DOHH2 (cell line): ENCODE measurements at regions not wholly inside any gene's neighbourhood (a gene's known extent, or its start where the extent isn't known, plus 50 kb on each side); places are given as distances from the start of the nearest gene placed in this dataset.

Source experiments
- H3F3A ChIP-seq: fragments of 200-600 bp; sonication (generic), shearing (Covaris generic); 2 replicates; pipeline ENCODE4 v1.6.0; 2016; ENCODE audit warnings: antibody characterized with exemption, mild to moderate bottlenecking; ENCODE audit not compliant: control insufficient read depth, insufficient read depth
- H3K27ac ChIP-seq: fragments of 200-600 bp; sonication (generic); 2 replicates; pipeline ENCODE4 v1.5.1; 2014; ENCODE audit warnings: low read depth, mild to moderate bottlenecking, low read length, moderate library complexity
- H3K27me3 ChIP-seq: fragments of 200-600 bp; sonication (generic); 2 replicates; pipeline ENCODE4 v1.6.1; 2014; ENCODE audit warnings: mild to moderate bottlenecking, low read length, mixed read lengths; ENCODE audit not compliant: control insufficient read depth
- H3K36me3 ChIP-seq: fragments of 200-600 bp; sonication (generic); 2 replicates; pipeline ENCODE4 v1.6.1; 2014; ENCODE audit warnings: mild to moderate bottlenecking, low read length, moderate library complexity, mixed read lengths; ENCODE audit not compliant: control insufficient read depth
- H3K4me1 ChIP-seq: fragments of 200-600 bp; sonication (generic); 2 replicates; pipeline ENCODE4 v1.6.1; 2014; ENCODE audit warnings: mild to moderate bottlenecking, low read length, mixed read lengths; ENCODE audit not compliant: control insufficient read depth
- H3K4me2 ChIP-seq: fragments of 200-600 bp; sonication (generic); 2 replicates; pipeline ENCODE4 v1.6.0; 2014; ENCODE audit warnings: mild to moderate bottlenecking, low read length, moderate library complexity
- H3K4me3 ChIP-seq: fragments of 200-600 bp; sonication (generic); 2 replicates; pipeline ENCODE4 v1.5.1; 2014; ENCODE audit warnings: mild to moderate bottlenecking, low read length, mixed read lengths
- H3K79me2 ChIP-seq: fragments of 200-600 bp; sonication (generic); 2 replicates; pipeline ENCODE4 v1.6.1; 2014; ENCODE audit warnings: mild to moderate bottlenecking, low read length, mixed read lengths; ENCODE audit not compliant: control insufficient read depth
- H3K9me2 ChIP-seq: fragments of 200-600 bp; sonication (generic); replicated peaks from 2 replicates; pipeline ENCODE4 v1.6.1; 2014; ENCODE audit warnings: mild to moderate bottlenecking, low read length, mixed read lengths; ENCODE audit not compliant: control insufficient read depth
- H3K9me3 ChIP-seq: fragments of 200-600 bp; sonication (generic); 2 replicates; pipeline ENCODE4 v1.6.1; 2014; ENCODE audit warnings: antibody characterized with exemption, low read length, mixed read lengths; ENCODE audit not compliant: control insufficient read depth, insufficient read depth
- H4K20me1 ChIP-seq: fragments of 200-600 bp; sonication (generic); 2 replicates; pipeline ENCODE4 v1.6.0; 2014; ENCODE audit warnings: low read depth, mild to moderate bottlenecking, antibody characterized with exemption, low read length, moderate library complexity; ENCODE audit not compliant: control insufficient read depth, insufficient read depth
- EZH2phosphoT487 ChIP-seq: fragments of 200-600 bp; sonication (generic); IDR thresholded peaks from 2 replicates; pipeline ENCODE4 v1.6.1; 2017; ENCODE audit warnings: borderline replicate concordance, mild to moderate bottlenecking, antibody characterized with exemption, low read length, moderate library complexity, mixed read lengths
- TF ChIP-seq, protein P1 (sequence below): fragments of 200-600 bp; sonication (generic); IDR thresholded peaks from one replicate; pipeline ENCODE4 v1.5.1; 2014; ENCODE audit warnings: antibody characterized with exemption, mild to moderate bottlenecking, low read depth, low read length; ENCODE audit not compliant: poor library complexity, severe bottlenecking

DNA sequence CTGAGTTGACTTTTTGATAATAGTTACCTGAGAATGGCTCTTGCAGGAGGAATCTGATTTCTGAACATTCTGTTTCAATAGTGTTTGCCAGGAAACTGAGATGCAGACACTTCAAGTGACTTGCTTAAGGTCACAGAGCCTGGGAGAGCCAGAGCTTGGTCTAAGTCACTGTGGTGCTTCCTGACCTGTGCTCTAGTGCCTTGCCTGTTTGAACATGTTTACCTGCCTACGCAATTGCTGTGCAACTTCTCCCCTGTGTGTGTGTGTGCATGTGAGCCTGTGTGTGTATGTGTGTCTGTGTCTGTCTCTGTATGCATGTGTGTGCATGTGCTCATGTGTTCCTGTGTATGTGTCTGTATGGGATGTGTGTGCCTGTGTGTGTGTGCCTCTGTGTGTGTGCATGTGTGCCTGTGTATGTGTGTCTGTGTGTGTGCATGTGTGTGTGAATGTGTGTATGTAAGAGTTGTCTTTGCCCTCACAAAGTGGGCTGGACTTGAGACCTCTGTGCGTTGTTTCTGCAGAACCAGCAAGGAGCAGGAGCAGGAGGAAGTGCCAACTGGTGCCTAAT, 185.8 kb downstream of the GADD45G start:
- Histone ChIP-seq H3K36me3 (no peaks in the 10 kb centered on the region), H3K79me2 (no peaks in the 10 kb centered on the region), H3K9me2 (no peaks in the 10 kb centered on the region), H3K4me3 (no peak overlapping the region), H3K4me2 (no peak overlapping the region), H3F3A (no peaks in the 10 kb centered on the region), H3K27ac (no peak overlapping the region), H3K27me3 (no peaks in the 10 kb centered on the region), H4K20me1 (no peaks in the 10 kb centered on the region), H3K9me3 (no peaks in the 10 kb centered on the region), H3K4me1 (no peaks in the 10 kb centered on the region)
- TF ChIP-seq, protein P1, sequence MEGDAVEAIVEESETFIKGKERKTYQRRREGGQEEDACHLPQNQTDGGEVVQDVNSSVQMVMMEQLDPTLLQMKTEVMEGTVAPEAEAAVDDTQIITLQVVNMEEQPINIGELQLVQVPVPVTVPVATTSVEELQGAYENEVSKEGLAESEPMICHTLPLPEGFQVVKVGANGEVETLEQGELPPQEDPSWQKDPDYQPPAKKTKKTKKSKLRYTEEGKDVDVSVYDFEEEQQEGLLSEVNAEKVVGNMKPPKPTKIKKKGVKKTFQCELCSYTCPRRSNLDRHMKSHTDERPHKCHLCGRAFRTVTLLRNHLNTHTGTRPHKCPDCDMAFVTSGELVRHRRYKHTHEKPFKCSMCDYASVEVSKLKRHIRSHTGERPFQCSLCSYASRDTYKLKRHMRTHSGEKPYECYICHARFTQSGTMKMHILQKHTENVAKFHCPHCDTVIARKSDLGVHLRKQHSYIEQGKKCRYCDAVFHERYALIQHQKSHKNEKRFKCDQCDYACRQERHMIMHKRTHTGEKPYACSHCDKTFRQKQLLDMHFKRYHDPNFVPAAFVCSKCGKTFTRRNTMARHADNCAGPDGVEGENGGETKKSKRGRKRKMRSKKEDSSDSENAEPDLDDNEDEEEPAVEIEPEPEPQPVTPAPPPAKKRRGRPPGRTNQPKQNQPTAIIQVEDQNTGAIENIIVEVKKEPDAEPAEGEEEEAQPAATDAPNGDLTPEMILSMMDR, result no peak
- TF ChIP-seq EZH2phosphoT487, result no peak

DNA sequence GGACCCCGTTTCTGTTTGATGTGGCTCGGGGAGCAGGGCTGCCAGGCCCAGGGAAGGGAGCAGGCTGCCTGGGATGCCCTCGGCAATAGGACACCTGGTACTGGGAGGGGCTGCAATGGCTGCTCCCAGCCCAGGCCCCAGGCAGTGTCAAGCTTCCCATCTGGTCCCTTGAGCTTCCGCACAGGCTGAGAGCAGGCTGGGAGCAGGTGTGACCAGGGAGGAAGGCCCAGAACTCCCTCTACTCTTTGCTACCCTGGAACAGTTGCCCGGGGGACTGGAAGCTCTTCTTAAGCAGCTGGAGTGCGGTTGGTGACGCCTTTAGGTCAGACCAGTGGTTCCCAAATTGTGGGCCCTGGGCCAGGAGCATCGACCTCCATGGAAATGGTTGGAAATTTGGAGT, 186.9 kb downstream of the GADD45G start:
- H3K9me2 ChIP-seq, result no peaks in the 10 kb centered on the region
- no peaks in the 10 kb centered on the region for H3K27me3 ChIP-seq
- no peaks in the 10 kb centered on the region for H3K4me1 ChIP-seq
- no peaks in the 10 kb centered on the region for H3K79me2 ChIP-seq
- H3F3A ChIP-seq, result no peaks in the 10 kb centered on the region
- no peak for TF ChIP-seq EZH2phosphoT487
- TF ChIP-seq, protein P1, result no peak
- H3K4me3 ChIP-seq, result no peak overlapping the region
- H3K9me3 ChIP-seq, result no peaks in the 10 kb centered on the region
- no peak overlapping the region for H3K27ac ChIP-seq
- no peak overlapping the region for H3K4me2 ChIP-seq
- no peaks in the 10 kb centered on the region for H3K36me3 ChIP-seq
- no peaks in the 10 kb centered on the region for H4K20me1 ChIP-seq

DNA sequence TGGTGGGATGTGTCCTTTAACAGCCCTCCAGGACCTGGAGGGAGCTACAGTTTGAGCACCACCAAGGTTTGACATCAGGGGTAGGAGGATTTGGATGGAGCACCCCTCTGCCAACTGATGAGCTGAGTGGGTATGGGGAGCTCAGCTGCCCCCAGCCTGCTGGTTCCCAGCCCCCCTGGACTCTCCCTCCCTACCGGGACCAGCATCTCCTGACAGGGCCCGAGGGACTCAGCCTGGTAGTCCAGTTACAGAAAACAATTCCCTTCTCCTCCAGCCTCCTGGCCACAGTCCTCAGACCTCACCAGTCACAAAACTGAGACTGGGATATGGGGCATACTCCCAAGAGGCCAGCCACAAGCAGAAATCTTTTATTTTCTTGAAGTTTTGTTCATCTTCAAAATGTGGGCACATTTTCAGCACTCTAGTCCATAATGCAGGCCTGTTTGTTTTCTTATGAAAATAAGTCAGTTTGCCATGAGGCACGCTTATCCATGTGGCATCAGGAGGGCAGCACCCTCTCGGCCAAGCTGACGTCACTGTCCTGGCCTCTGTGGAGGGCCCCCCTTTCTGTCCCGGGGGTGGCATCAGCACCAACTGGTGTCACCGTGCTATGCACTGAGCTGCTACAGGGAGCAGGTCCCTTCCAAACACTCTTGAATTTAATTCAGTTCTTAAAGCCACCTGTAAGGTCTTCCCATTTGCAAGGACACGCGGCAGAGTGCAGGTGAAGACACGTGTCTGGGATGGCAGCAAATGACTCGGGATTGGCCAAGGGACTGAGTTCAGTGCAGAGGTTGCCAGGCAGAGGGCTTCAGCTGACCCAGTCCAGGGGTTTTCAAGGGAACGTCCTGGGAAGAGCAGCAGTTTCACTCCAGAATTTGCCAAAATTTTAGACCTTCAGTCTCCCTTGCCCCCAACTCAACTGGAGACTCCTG, 187.6 kb downstream of the GADD45G start:
- H3K9me3 ChIP-seq, result no peaks in the 10 kb centered on the region
- no peak overlapping the region for H3K27ac ChIP-seq
- H3K36me3 ChIP-seq, result no peaks in the 10 kb centered on the region
- H3K4me2 ChIP-seq, result no peak overlapping the region
- H3F3A ChIP-seq, result no peaks in the 10 kb centered on the region
- H3K4me1 ChIP-seq, result no peaks in the 10 kb centered on the region
- H3K4me3 ChIP-seq, result no peak overlapping the region
- H3K79me2 ChIP-seq, result no peaks in the 10 kb centered on the region
- H3K27me3 ChIP-seq, result no peaks in the 10 kb centered on the region
- no peaks in the 10 kb centered on the region for H3K9me2 ChIP-seq
- no peaks in the 10 kb centered on the region for H4K20me1 ChIP-seq
- TF ChIP-seq EZH2phosphoT487, result no peak
- TF ChIP-seq, protein P1, result no peak
